ENCODE measurements at regions not wholly inside any gene's neighbourhood (a gene's known extent, or its start where the extent isn't known, plus 50 kb on each side); places are given as distances from the start of the nearest gene placed in this dataset.

DNA sequence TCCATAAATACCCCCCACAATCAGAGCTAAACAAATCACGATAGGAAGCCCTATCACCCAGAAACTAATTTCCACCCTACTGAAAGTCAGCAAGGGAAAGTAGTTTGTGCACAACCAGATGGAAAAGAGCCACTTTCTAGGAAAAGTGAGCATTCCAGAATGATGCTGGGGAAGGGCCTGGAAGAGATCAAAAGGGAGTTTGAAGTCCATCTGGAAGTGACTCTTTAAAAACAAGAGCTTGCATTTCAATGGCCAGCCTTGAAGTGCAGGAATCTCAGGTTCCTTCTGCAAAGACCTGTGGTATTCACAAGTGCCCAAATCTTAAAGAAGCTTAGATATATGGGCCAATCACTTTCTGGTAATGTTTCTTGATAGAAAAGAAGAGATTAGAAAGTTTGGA lies 97.0 kb upstream of the LDB2 start:
- intact Hi-C loops (cut with DNase I), result no loop called here
- ATAC-seq, result no peak
- DNase-seq, result no peak
- Histone ChIP-seq H3K4me3 (no peak overlapping the region), H3K9me3 (no peaks in the 10 kb centered on the region), H3K4me1 (no peaks in the 10 kb centered on the region), H3K36me3 (ENCODE audit: insufficient read depth in 1 of 2, low read depth in 1 of 2) (no peaks in the 10 kb centered on the region), H3K27me3 (ENCODE audit: insufficient read depth in 3 of 3, low read length in 2 of 3) (no peaks in the 10 kb centered on the region), H3K27ac (no peak overlapping the region)
- 32 to 37% (median 35%) methylated on average over 1 of the region's 1 CpG for WGBS, 3 donors
- TF ChIP-seq, protein P1, sequence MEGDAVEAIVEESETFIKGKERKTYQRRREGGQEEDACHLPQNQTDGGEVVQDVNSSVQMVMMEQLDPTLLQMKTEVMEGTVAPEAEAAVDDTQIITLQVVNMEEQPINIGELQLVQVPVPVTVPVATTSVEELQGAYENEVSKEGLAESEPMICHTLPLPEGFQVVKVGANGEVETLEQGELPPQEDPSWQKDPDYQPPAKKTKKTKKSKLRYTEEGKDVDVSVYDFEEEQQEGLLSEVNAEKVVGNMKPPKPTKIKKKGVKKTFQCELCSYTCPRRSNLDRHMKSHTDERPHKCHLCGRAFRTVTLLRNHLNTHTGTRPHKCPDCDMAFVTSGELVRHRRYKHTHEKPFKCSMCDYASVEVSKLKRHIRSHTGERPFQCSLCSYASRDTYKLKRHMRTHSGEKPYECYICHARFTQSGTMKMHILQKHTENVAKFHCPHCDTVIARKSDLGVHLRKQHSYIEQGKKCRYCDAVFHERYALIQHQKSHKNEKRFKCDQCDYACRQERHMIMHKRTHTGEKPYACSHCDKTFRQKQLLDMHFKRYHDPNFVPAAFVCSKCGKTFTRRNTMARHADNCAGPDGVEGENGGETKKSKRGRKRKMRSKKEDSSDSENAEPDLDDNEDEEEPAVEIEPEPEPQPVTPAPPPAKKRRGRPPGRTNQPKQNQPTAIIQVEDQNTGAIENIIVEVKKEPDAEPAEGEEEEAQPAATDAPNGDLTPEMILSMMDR (IDR thresholded peaks at IDR 0.05), result no peak

DNA sequence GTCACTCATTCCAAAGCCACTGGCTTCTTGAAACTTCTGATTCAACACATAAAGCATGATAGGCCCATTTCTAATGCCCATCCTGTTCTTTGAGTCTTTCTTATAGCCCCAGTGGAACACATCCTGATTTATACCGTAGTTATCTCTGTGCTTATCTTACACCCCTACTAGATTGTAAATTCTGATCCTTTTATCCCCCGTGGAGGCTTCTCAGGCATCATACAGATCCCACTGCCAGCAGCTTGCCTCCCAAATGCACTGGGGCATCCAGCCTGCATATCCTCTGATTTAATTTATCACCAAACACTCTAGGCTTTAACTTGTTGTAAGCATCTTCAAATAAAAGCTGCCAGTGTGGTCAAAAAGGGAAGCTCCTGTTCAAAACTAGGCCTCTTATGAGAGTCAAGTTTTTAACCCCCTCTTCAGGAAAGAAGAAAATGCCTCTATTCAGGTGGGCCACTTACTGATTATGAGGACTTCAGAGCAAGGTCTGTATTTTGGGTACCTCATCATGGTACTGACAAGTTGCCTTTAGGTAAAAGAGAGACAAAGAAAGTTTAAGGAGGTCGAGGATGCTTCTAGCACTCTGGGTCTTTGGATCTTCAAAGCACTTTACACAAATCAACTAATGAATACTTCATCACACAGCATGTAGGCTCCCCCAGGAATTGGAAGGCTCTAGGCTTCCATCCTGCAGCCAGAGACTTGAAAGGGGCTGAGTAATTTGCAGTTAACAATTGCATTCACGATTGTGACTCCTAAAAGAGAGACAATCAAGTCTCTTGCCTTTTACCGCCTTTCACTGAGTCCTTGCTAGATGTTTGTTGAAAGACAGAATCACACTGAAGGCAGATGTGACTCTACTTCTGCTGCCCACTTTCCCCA lies 95.8 kb upstream of the LDB2 start:
- Histone ChIP-seq H3K36me3 (ENCODE audit: insufficient read depth in 1 of 2, low read depth in 1 of 2) (no peaks in the 10 kb centered on the region), H3K4me3 (no peak overlapping the region), H3K27me3 (ENCODE audit: insufficient read depth in 3 of 3, low read length in 2 of 3) (no peaks in the 10 kb centered on the region), H3K27ac (no peak overlapping the region), H3K9me3 (no peaks in the 10 kb centered on the region), H3K4me1 (no peaks in the 10 kb centered on the region)
- WGBS, 3 donors, result 59 to 66% (median 62%) methylated on average over 5 of the region's 5 CpGs
- intact Hi-C loops (cut with DNase I), result no loop called here
- DNase-seq (no peak), ATAC-seq (no peak)
- TF ChIP-seq, protein P1 (IDR thresholded peaks at IDR 0.05), result no peak

DNA sequence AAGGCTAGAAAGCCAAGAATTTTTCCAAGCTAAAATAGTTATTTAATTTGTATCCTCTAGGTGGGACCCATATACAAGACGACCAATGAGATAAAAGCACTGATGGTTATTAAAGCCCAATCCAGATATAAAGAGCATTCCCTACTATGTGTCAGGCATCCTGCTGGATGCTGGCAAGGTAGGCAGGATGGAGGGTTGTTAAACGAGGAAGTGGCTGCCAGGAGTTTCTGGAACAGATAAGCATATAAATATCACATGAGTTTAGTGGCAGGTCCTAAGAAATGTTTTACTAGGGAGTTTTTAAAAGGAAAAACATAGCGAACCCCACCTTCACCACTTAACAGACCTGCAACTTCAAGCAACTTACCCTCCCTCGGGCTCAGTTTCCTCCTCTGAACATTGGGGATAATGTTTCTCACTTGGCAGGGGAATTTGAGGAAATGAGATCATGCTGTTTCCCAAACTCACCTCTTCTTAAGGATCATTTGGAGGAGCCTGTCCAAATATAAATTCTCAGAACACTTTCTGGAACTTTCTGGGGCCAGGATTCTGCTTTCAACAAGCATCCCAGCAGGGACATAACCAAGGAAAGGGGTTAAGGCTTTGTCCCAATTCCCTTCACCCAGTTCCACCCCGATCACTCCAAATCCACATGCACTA lies 94.3 kb upstream of the LDB2 start:
- H3K9me3 ChIP-seq, result no peaks in the 10 kb centered on the region
- no peak overlapping the region for H3K4me3 ChIP-seq
- no peak for DNase-seq
- intact Hi-C loops (cut with DNase I), result no loop called here
- TF ChIP-seq, protein P1 (IDR thresholded peaks at IDR 0.05), result no peak
- no peaks in the 10 kb centered on the region for H3K4me1 ChIP-seq
- H3K27ac ChIP-seq, result no peak overlapping the region
- no peaks in the 10 kb centered on the region for H3K36me3 ChIP-seq (ENCODE audit: insufficient read depth in 1 of 2, low read depth in 1 of 2)
- WGBS, 3 donors, result 57 to 62% (median 58%) methylated on average over 5 of the region's 5 CpGs
- no peaks in the 10 kb centered on the region for H3K27me3 ChIP-seq (ENCODE audit: insufficient read depth in 3 of 3, low read length in 2 of 3)
- ATAC-seq, result no peak

DNA sequence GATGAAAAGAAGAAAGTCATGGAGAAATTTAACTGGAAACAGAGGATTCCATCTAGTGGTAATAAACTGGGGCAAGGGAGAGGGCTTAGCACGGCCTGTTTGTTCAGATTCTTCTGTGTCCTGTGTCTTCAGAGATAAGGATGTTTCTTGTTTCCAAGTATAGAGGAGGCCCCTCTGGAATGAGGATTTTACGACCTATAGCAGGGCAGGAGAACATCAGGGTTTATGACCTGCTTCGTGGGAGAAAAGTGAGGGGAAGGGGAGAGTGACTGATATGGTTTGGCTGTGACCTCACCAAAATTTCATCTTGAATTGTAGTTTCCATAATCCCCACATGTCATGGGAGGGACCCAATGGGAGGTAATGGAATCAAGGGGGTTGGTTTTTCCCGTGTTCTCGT lies 93.0 kb upstream of the LDB2 start:
- WGBS, 3 donors, result 48 to 53% (median 50%) methylated on average over 5 of the region's 5 CpGs
- H3K4me3 ChIP-seq, result no peak overlapping the region

More for the DNA sequence above, 93.0 kb upstream of the LDB2 start:
- H3K27ac ChIP-seq, result no peak overlapping the region
- no peaks in the 10 kb centered on the region for H3K36me3 ChIP-seq (ENCODE audit: insufficient read depth in 1 of 2, low read depth in 1 of 2)
- intact Hi-C loops (cut with DNase I), result no loop called here
- no peaks in the 10 kb centered on the region for H3K4me1 ChIP-seq
- DNase-seq (no peak), ATAC-seq (no peak)
- H3K27me3 ChIP-seq (ENCODE audit: insufficient read depth in 3 of 3, low read length in 2 of 3), result no peaks in the 10 kb centered on the region
- TF ChIP-seq, protein P1 (IDR thresholded peaks at IDR 0.05), result no peak
- no peaks in the 10 kb centered on the region for H3K9me3 ChIP-seq
